ENCODE measurements at regions not wholly inside any gene's neighbourhood (a gene's known extent, or its start where the extent isn't known, plus 50 kb on each side); places are given as distances from the start of the nearest gene placed in this dataset.

DNA sequence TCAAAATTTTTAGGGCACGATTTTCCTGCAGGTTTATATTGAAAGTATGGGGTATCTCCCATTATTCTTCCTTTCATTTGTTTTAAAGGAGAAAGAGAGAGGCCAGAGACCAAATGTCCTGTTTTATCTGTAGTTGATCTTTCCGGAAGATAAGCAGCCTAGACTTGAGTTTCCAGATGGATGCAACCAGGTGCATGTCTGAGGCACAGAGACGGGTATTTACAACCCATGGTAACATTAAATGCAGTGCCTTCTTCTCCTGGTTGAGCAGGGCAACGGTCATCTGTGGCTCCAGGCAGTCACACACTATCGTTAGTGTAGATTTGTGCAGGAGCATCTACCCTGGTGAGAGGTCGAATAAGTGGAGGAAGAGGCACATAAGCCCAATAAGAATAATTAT lies 1507.1 kb downstream of the UQCRFS1 start:
- DNase-seq, result no peak

DNA sequence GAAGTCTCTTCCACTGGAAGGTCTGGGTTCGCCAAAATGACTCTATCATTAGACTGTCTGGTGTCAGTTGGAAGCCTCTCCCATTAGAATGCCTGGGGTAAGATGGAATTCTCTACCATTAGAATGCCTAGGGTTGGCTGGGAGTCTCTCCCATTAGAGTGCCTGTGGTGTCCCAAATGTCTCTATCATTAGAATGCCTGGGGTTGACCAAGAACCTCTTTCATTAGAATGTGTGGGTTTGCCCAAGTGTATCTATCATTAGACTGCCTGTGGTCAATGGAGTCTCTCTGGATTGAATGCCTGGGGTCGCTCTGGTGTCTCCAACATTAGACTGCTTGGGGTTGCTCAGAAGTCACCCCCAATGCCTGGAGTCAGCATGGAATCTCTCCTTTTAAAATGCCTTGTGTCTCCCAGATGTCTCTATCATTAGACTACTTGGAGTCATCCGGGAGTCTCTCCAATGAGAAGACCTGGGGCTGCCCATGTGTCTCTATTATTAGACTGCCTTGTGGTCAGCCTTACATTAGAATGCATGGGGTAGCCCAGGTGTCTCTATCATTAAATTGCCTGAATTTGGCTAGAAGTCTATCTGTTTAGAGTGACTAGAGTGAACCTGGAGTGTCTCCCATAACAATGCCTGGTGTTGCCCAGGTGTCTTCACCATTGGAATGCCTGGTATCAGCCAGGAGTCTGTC lies 1518.4 kb downstream of the UQCRFS1 start:
- no peak for DNase-seq

DNA sequence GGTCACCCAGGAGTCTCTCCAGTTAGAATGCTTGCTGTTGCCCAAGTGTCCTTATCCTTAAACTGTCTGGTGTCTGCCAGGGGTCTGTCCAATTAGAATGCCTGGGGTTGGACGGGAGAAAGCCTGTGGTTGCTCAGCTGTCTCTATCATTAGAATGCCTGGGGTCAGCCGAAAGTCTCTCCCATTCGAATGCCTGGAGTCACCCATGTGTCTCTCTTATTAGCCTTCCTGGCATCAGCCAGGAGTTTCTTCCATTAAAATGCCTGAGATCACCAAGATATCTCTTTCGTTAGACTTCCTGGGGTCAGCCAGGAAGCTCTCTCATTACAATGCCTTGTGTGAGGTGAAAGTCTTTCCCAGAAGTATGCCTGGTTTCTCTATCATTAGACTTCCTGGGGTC lies 1521.0 kb downstream of the UQCRFS1 start:
- DNase-seq, result no peak

DNA sequence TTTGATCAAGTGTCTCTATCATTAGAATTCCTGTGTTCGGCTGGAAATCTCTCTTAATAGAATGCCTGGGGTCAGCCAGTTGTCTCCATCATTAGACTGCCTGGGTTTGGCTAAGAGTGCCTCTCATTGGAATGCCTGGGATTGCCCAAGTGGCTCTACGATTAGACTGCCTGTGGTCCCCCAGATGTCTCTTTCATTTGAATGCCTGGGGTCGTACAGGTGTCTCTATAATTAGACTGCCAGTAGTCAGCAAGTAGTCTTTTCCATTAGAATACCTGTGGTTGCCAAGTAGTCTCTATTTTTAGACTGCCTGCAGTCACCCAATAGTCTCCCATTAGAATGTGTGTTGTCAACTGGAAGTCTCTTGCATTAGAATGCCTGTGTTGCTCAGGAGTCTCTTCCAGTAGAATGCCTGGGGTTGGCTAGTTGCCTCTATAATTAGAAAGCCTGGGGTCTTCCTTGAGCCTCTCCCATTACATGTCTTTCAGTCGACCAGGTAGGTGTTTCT lies 1523.2 kb downstream of the UQCRFS1 start:
- no peak for DNase-seq

DNA sequence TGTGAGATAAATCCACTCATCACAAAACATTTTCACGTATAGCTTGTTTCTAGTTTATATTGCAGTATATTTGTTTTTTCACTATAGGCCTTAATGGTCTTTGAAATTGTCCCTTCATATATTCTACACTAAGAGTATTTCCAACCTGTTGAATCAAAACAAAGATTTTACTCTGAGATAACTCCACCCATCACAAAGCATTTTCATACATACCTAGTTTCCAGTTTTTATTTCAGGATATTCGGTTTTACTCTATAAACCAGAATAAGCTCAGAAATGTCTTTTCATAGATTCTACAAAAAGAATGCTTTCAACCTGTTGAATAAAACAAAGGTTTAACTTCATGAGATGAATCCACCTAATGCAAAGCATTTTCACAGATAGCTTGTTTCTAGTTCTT lies 1528.7 kb downstream of the UQCRFS1 start:
- DNase-seq, result no peak

DNA sequence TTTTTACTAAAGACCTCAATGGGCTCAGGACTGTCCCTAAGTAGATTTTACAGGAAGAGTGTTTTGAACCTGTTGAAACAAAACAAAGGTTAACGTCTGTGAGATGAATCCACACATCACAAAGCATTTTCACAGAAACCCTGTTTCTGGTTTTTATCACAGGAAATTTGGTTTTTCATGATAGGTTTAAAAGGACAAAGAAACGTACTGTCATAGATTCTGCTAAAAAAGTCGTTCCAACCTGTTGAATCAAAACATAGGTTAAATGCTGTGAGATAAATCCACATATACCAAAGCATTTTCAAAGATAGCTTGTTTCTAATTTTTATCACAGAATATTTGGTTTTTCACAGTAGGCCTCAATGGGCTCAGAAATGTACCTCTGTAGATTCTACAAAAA lies 1531.0 kb downstream of the UQCRFS1 start:
- DNase-seq, result no peak

DNA sequence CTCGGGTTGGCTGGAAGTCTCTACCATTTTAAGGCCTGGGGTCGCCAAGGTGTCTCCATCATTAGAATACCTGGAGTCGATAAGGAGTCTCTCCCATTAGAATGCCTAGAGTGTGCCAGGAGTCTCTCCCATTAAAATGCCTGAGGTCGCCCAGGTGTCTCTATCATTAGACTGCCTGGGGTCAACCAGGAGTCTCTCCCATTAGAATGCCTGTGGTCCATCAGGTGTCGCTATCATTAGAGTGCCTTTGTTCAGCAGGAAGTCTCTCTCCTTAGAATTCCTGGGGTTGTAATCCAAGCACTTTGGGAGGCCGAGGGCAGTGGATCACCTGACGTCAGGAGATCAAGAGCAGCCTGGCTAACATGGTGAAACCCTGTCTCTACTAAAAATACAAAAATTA lies 1533.0 kb downstream of the UQCRFS1 start:
- no peak for DNase-seq

DNA sequence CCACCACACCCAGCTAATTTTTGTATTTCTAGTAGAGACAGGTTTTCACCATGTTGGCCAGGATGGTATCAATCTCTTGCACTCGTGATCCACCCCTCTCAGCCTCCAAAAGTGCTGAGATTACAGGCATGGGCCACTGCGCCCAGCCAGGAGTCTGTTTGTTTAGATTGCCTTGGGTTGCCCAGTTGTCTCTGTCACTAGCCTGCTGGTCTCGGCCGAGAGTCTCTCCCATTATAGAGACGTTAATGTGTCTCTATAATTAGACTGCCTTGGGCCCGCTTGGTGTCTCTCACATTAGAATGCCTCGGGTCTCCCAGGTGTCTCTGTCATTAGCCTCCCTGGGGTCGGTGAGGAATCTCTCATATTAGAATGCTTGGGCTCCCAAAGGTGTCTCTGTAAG lies 1533.6 kb downstream of the UQCRFS1 start:
- DNase-seq, result no peak

DNA sequence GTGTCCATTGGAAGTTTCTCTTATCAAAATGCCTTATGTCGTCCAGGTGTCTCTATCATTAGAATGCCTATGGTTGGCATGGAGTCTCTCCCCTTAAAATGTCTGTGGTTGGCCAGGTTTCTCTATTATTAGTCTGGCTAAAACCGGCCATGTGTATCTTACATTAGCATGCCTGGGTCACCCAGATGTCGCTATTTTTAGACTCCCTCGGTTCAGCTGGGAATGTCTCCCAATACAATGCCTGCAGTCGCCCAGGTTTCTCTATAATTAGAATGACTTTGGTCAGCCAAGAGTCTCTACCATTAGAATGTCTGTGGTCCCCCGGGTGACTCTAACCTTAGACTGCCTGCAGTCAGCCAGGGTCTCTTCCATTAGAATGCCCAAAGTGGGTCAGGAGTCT lies 1536.1 kb downstream of the UQCRFS1 start:
- no peak for DNase-seq

DNA sequence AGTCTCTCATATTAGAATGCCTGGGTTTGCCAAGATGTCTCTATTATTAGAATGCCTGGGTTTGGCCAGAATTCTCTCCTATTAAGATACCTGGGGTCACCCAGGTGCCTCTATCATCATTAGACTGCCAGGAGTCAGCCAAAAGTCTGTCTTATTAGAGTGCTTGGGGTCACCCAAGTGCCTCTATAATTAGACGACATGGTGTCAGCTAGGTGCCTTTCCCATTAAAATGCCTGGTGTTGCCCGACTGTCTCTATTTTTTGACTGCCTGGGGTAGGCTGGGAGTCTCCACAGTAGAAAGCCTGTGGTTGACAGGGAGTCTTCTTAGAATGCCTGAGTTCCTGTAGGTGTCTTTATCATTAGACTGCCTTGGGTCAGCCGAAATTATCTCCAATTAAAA lies 1536.6 kb downstream of the UQCRFS1 start:
- DNase-seq, result no peak

DNA sequence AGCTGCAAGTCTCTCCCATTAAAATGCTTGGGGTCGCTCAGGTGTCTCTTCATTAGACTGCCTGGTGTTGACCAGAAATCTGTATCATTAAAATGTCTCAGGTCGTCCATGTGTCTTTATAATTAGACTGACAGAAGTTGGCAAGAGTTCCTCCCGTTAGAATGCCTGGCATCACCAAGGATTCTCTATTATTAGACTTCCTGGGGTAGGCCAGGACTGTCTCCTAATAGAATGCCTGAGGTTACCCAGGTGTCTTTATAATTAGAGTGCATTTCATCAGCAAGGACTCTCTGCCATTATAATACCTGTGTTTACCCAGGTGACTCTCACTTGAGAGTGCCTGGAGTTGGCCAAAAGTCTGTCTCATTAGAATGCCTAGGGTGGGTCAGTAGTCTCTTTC lies 1537.2 kb downstream of the UQCRFS1 start:
- DNase-seq, result no peak

DNA sequence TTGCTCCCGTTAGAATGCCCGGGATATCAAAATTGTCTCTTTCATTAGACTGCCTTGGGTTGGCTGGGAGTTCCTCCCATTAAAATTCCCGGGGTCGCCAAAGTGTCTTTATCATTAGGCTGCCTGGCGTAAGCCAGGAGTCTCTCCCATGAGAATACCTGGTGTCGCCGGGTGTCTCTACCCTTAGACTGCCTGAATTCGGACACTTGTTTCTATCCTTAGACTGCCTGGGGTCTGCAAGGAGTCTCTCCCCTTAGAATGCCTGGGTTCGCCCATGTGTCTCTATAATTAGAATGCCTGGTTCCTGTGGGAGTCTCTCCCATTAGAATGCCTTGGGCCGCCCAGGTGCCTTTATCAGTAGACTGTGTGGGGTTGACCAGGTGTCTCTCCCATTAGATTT lies 1538.2 kb downstream of the UQCRFS1 start:
- no peak for DNase-seq

DNA sequence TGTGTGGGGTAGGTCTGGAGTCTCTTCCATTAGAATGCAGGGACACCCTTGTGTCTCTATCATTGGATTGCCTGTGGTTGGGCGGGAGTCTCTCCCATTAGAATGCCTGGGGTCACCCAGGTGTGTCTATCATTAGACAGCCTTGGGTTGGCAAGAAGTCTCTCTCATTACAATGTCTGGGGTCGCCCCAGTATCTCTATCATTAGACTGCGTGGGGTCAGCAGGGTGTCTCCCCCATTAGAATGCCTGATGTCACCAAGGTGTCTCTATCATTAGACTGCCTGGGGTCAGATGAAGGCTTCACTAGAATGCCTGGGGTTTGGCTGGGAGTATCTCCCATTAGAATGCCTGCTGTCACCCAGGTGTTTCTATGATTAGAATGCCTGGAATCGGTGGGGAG lies 1539.0 kb downstream of the UQCRFS1 start:
- no peak for DNase-seq

DNA sequence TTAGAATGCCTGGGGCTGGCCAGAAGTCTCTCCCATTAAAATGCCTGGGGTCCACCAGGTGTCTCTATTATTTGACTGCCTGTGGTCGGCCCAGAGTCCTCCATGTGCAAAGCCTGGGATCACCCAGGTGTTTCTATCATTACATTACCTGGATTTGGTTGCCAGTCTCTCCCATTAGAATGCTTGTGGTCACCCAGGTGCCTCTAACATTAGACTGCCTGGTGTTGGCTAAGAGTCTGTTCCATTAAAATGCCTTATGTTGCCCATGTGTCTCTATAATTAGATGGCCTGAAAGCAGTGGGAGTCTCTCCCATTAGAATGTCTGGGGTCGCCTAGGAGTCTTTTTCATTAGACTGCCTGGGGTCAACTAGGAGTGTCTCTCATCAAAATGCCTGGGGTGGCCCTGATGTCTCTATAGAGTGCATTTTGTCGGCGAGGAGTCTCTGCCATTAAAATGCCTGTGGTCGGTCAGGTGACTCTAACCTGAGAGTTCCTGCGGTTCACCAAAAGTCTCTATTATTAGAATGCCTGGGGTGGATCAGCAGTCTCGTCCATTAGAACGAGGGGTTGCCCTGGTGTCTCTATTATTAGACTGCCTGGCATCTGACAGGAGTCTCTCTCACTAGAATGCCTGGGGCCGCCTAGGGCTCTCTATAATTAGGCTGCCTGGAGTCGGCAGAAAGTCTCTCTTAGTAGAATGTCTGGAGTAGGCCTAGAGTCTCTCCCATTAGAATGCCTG lies 1540.5 kb downstream of the UQCRFS1 start:
- DNase-seq, result no peak

DNA sequence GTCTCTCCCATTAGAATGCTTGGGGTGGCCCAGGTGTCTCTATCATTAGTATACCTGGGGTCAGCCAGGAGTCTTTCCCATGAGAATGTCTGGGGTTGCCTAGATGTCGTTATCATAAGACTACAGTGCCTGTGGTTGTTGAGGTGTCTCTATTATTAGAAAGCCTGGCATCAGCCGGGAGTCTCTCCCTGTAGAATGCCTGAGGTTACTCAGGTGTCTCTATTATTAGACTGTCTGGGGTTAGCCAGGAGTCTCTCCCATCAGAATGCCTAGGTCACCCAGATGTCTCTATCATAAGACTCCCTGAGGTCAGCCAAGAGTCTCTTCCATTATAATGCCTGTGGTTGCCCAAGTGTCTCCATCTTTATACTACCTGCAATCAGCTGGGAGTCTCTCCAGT lies 1541.1 kb downstream of the UQCRFS1 start:
- no peak for DNase-seq

DNA sequence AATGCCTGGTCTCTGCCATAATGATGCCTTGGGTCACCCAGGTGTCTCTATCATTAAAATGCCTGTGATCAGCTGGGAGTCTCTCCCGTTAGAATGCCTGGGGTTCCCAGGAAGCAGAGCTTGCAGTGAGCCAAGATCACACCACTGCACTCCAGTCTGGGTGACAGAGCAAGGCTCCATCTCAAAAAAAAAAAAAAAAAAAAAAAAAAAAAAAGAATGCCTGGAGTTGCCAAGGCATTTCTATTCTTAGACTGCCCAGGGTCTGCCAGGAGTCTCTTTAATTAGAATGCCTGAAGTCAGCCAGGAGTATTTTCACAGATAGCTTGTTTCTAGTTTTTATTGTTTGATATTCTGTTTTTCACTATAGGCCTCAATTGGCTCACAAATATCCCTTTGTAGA lies 1552.5 kb downstream of the UQCRFS1 start:
- no peak for DNase-seq

DNA sequence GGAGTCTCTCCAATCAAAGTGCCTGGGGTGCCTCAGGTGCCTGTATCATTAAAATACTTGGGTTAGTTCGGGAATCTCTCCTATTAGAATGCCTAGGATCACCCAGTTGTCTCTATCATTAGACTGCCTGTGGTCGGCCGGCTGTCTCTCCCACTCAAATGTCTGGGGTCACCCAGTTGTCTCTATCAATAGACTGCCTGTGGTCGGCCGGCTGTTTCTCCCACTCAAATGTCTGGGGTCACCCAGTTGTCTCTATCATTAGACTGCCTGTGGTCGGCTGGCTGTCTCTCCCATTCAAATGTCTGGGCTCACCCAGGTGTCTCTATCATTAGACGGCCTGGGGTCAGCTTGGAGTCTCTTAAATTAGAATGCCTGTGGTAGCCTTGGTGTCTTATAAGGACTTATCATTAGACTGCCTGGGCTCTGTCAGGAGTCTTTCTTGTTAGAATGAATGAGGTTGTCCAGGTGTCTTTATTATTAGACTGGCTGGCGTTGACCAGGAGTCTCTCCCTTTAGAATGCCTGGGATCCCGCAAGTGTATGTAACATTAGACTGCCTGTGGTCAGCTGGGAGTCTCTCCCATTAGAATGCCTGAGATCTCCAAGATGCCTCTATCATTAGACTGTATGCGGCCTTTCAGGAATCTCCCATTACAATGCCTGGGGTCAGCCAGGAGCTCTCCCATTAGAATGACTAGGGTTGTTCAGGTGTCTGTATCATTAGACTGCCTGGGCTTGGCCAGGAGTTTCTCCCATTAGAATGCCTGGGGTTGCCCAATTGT lies 1555.5 kb downstream of the UQCRFS1 start:
- DNase-seq, result no peak

DNA sequence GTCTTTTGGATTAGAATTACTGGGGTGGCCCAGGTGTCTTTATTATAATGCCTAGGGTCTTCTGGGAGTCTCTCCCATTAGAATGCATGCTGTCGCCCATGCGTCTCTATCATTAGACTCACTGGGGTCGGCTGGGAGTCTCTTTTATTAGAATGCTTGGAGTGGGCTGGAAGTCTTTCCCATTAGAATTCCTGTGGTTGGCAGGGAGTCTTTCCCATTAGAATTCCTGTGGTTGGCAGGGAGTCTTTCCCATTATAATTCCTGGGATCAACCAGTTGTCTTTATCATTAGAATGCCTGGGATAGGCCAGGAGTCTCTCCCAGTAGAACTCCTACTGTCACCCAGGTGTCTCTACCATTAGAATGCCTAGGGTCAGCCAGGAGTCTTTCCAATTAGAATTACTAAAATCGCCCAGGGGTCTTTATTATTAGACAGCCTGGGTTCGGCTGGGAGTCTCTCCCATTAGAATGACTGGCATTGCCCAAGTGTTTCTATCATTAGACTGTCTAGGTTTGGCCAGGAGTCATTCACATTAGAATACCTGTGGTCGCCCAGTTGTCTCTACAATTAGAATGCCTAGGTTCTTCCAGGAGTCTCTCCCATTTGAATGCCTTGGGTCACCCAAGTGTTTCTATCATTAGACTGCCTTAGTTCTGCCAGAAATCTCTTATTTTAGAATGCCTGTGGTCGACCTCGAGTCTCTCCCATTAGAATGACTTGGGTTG lies 1558.5 kb downstream of the UQCRFS1 start:
- DNase-seq, result no peak

DNA sequence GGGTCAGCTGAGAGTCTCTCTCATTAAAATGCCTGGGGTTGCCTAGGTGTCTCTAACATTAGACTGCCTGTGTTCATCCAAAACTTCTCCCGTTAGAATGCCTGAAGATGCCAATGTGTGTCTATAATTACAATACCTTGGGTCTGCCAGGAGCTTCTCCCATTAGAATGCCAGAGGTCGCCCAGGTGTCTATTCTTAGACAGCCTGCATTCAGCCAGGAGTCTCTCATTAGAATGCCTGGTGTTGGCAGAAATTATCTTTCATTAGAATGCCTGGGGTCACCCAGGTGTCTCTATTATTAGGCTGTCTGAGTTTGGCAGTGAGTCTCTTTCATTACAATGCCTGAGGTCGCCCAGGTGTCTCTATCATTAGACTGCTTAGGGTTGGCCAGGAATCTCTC lies 1560.2 kb downstream of the UQCRFS1 start:
- DNase-seq, result no peak

DNA sequence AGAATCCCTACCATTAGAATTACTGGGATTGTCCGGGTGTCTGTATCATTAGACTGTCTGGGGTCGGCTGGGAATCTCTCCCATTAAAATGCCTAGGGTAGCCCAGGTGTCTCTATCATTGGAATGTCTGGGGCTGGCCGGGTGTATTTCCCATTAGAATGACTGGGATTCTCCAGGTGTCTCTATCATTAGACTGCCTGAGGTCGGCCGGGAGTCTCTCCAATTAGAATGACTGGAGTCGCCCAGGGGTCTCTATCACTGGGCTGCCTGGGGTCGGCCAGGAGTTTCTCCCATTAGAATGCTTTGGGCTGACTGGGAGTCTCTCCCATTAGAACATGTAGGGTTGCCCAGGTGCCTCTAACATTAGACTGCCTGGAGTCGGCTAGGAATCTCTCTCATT lies 1560.7 kb downstream of the UQCRFS1 start:
- DNase-seq, result no peak

DNA sequence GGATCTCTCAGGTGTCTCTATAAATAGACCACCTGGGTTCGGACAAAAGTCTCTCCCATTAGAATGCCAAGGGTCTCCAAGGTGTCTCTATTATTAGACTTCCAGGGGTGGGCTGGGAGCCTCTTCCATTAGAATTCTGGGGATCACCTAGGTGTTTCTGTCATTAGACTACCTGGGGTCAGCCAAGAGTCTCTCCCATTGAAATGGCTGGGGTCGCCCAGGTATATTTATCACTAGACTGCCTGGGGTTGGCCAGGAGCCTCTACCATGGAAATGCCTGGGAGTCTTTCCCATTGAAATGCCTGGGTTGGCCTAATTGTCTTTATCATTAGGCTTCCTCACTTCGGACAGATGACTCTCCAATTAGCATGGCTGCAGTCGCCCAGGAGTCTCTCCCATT lies 1565.5 kb downstream of the UQCRFS1 start:
- no peak for DNase-seq

DNA sequence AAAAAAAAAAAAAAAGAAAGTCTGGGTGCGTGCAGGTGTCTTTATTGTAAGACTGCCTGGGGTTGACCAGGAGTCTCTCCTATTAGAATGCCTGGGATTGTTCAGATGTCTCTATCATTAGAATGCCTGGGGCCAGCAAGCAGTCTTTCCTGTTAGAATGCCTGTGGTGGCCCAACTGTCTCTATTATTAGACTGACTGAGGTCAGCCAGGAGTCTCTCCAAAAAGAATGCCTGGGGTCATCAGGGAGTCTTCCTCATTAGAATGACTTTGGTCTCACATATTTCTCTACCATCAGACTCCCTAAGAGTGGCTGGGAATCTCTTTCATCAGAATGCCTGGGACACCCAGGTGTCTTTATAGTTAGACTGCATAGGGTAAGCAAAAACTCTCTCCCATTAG lies 1577.5 kb downstream of the UQCRFS1 start:
- DNase-seq, result no peak

DNA sequence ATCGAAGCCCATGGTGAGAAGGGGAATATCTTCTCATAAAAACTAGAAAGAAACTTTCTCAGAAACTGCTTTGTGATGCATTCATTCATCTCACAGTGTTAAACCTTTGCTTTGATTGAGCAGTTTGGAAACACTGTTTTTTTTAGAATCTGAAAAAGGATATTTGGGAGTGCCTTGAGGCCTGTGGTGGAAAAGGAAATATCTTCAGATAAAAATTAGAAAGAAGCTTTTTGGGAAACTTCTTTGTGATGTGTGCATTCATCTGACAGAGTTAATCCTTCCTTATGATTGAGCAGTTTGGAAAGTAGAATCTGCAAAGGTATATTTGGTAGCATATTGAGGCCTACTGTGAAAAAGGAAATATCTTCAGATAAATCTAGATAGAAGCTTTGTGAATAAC lies 1594.9 kb downstream of the UQCRFS1 start:
- no peak for DNase-seq
